NCI-H1105 treated with DMSO at 0.1 percent for 48 hours (cell line): ENCODE measurements at regions not wholly inside any gene's neighbourhood (a gene's known extent, or its start where the extent isn't known, plus 50 kb on each side); places are given as distances from the start of the nearest gene placed in this dataset.
A peak's percentile ranks its signal among the peaks of the same experiment; 100 is the strongest.
"Not testable (repeated sequence)": the region's sequence is repeated elsewhere in the genome, so short reads cannot be mapped to it uniquely, and the experiment has no call there.

ENCODE experiments used
- DNase-seq: peaks from one replicate; lab custom pipeline; 2025; lab: John Stamatoyannopoulos, UW

DNA sequence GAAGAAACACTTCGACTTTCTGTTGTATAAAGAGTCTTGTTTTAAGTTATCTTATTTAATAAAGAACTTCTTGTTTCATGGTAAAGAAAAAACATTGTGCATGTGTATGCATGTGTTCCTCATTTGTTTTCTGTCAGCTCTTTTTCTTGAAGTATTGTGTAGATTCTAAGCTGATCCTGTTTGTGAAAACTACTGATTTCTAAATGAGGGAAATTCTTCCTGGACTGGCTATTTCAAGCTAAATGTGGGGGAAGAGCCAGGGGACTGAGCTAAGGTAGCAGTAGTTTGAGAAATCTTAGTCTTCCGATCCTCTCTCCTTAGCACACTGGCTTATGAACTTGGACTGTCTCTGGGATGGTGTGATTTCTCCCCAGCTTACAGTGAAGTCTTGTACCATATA is 56.4 kb upstream of the RBMS1 start:
- DNase-seq, result no peak

DNA sequence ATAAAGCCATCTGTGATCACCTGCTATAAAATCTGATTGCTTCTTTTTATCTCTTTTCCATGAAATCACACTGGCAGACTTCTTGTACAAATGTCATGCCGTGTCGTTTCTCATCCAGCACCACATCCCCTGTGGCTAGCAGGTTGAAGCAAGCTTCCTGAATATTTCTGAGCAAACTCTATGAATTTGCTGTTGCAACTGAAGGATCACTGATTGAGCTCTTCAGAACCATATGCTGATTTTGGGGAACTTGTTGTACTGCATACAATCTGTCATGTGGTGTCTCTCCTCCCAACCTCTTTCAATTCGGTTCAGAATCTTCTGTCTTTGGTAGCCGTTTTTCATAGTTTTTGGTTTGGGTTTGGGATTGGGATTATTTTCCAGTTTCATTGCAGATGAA is 57.7 kb upstream of the RBMS1 start:
- no peak for DNase-seq

DNA sequence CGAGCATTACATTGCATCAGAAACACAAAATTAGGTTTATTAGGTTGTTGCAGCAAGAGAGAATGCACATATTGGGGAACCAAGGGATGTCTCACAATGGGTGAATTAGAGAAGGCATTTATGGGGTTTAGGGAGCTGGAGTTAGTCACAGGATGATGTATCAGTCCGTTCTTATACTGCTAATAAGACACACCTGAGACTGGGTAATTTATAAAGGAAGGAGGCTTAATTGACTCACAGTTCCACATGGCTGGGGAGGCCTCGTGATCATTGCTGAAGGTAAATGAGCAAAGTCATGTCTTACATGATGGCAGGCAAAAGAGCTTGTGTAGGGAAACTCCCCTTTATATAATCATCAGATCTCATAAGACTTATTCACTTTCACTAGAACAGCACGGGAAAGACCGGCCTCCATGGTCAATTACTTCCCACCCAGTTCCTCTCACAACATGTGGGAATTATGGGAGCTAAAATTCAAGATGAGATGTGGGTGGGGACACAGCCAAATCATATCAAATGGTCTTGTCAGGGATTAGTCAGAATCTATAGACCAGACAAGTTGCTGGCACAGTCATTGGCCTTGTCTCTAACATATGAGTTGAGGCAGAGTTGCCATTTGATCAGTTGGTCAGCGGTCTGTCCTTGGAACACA is 61.9 kb upstream of the RBMS1 start:
- DNase-seq, result no peak

DNA sequence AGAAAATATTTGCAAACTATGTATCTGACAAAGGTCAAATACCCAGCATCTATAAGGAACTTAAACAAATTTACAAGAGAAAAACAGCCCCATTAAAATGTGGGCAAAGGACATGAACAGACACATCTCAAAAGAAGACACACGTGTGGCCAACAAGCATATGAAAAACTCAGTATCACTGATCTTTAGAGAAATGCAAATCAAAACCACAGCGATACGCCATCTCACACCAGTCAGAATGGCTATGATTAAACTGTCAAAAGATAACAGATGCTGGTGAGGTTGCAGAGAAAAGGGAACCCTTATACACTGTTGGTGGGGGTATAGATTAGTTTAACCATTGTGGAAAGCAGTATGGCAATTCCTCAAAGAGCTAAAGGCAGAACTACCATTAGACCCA is 64.3 kb upstream of the RBMS1 start:
- no peak for DNase-seq

DNA sequence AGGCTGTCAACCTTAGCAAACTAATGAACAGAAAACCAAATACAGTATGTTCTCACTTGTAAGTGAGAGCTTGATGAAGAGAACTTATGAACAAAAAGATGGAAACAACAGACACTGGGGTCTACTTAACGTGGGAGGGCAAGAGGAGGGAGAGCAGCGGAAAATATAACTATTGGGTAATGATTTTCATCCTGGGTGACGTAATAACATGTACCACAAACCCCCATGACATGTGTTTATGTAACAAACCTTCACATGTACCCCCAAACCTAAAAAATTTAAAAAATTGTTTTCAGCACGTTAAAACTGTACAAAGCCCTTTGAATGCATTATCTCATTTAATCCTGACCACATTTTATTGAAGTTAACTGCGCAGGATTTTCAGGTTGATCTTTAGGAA is 64.9 kb upstream of the RBMS1 start:
- DNase-seq, result no peak

DNA sequence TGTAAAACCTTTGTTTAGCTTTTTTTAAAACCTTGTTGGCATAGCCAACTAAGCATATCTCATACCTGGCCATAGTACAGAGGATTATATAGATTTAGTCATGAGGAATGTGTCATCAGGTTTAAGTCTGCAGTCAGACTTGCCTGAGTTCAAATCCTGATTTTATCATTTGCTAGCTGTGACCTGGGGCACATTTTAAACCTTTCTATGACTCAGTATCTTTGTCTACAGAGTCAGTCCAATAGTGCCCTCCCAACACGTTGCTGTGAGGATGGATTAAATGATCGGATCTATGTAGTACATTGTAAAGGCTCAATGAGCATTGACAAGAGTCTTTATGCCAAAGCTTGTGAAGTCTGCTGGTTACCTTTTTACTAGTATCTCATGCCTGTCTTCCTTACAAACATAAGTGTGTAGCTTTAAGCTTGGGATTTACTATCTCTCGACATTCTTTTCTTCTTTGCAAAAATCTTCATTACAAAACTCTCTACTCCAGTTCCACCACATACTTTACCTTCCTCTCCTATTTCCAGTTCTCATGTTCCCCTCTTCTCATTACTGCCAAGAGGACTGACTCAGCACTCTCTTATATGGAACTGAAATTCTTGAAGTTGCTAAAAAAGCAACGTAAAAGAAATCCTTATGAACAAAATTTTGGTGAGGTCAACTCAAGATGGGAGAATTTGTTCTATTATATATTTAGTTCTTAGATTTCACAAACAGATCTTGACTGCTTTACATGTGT is 68.1 kb upstream of the RBMS1 start:
- no peak for DNase-seq

DNA sequence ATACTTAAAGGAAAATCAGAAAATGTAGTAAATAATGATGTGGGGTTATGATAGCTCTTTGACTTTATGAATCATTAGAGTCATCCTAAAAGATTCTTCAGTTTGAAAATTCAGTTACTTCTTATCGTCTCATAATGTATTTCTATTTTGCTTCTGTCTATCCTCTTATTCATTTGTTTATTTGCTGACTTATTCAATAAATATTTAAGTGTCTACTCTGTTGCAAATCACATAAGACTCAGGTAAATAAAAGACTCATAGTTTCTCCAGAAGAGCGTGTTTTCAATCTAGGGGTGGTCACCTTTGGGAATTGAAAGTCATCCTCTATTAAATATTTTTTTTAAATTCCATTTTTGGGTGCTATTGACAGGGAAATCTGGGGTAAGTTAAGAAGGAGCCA is 69.1 kb upstream of the RBMS1 start:
- no peak for DNase-seq

DNA sequence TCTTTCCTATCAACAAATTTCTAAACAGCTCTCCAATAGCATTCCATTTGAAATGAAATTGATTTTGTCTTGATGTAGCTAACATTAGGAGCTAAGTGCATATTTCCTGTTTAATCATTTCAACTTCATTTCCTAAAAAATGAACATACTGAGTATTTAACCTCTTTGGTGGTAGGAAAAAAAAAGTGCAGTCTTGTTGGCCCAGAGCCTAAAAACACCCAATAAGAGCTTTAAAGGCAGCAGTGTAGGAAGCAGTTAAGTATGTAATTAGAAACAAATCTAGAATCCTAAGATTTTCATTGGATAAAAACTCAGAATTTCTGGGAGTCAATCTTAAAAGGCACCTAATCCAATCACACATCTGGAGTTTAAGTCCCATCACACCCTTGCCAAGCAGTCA is 71.0 kb upstream of the RBMS1 start:
- no peak for DNase-seq

DNA sequence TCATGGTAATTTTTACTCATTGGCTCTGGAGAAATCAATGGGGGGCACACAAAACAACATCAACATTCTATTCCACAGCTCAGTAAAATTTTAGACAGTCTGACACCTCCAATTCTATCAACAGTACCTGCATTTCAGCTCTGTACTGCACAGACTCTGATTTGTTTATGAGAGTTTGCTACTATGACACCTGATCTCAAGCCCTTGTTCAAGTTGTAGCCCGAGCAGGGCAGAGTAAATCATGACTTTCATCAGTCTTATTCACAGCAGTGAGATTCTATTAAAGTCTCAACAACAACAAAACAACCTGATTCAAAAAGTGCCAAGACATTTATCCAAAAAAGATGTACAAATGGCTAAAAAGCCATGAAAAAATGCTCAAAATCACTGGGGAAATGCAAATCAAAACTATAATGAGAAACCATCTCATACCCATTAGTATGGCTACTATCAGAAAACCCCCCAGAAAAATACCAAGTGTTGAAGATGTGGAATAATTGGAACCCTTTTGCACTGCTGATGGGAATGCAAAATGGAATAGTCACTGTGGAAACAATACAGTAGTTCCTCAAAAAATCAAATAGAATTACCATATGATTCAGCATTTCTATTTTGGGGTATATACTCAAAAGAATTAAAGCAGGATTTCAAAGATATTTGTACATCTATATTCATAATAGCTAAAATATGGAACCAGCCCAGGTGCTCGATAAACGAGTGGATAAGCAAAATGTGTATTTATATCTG is 71.7 kb upstream of the RBMS1 start:
- DNase-seq, result no peak

DNA sequence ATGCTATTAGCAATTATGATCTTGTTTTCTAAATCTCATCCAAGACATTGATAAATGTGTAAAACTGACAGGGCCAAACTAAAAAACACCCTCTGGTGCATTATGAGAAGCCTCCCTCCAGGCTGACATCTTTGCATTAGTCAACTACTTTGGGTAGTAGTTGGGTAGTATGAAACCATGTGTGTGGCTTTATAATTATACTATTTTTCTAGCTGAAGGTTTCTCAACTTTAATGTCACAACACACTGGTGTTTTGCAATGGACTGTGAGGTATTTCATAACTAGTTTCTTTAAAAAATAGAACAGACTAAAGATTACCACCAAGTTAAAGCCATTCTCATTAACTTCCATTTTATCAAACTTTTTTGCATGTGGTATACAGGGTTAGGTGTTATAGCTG is 73.1 kb upstream of the RBMS1 start:
- no peak for DNase-seq

DNA sequence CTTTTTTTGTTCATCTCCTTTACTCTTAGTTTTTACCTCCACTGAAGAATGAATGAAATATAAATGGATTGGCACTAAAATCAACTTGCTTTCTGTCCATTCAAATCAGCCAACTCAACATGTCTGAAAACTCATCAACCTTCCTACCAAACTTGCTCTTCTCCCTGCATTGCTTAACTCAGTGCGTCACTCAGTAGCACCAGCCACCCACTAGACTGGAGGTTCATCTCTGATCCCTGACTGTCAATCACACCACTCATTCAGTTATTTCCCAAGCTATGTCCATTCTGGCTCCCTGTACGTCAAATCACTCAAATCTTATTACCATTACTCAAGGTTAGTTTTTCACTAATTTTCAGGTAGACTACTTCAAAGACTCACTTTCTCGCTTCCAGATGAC is 75.2 kb upstream of the RBMS1 start:
- no peak for DNase-seq

DNA sequence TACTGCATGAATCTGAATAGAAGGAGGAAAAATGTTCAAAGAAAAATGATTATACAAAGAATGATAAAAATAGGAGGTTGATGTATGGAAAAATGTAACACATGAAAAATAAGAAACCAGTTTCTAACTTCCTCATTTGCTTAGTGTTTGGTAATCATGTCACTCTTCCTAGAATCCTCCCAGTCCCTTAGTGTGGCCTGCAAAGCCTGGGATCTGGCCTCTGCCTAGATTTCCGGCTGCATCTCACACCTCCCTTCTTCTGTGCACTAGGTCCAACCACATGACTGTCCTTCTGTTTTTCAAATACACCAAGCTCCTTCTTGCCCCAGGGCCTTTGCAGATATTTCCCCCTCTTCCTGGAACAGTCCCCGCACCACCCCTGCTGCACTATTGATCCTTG is 76.8 kb upstream of the RBMS1 start:
- DNase-seq, result no peak

DNA sequence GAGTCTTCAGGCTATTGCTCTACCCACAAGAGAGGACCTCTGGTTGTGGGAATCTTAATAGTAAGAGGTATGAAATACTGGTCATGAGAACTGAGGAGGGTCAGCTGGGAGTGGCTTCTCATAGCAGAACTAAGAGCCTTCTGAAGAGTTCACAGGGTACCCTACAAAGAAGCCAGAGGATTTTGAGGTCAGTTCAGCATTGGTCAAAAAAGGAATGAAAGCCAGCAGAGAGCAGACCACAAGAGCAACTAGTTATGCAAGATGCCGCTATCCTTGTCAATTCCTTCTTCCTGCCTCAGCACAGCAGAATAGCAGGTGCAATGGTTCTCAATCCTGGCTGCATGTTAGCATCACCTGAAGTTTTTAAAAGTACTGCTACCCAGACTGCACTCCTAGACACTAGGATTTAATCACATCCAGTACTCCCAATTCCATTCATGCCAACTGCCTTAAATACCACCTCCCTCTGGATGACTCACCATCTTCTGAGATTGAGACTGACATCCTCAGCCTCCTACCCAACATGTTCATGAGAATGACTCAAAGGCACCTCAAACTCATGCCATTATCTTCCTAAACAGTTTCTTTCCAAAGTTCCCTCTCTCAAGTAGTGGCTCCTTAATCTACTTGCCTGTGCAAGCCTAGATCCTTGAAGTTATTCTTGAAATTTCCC is 81.0 kb upstream of the RBMS1 start:
- no peak for DNase-seq

DNA sequence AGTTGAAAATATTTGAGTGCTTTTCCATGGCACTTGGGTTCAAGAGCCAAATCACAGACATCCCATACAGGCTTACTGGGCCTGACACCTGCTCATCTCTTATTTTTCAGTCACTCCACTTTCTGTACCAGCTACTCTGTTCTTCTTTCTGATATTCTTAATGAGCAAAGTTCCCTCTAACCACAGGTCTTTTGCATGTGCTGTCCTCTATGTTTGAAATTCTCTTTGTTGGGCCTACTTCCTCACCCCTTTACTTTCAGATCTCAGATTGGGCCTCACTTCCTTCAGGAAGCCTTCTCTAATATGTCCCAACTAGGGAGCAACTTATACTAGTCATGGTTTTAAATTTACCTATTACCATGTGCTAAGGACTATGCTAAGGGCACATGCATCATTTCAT is 81.8 kb upstream of the RBMS1 start:
- DNase-seq, result no peak

DNA sequence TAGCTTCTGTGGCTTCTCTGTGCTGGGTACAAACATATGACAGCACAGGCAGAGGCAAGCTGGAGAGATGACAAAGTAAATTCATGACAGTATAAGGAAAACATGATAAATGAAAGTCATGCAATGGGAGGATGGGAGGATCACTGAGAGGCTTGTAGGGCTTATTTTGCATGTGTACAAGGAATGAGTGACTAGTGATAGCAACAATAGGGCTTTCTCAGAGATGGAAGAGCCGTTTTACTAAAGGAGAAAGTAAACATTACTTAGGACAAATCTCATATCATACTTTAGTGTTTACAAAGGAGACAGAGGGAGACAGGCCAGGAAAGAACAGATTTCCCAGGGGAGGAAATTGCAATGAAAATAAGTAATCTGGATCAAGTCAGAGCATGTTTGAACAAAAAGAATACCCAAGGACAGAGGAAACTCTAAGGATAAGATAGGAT is 82.5 kb upstream of the RBMS1 start:
- DNase-seq, result no peak

DNA sequence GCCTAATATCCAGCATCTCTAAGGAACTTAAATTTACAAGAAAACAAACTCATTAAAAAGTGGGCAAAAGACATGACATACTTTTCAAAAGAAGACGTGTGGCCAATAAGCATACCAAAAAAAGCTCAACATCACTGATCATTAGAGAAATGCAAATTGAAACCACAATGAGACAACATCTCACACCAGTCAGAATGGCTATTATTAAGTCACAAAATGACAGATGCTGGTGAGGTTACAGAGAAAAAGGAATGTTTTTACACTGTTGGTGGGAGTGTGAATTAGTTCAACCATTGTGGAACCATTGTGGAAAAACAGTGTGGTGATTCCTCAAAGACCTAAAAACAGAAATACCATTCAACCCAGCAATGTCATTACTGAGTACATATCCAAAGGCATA is 83.5 kb upstream of the RBMS1 start:
- not testable (repeated sequence) for DNase-seq

DNA sequence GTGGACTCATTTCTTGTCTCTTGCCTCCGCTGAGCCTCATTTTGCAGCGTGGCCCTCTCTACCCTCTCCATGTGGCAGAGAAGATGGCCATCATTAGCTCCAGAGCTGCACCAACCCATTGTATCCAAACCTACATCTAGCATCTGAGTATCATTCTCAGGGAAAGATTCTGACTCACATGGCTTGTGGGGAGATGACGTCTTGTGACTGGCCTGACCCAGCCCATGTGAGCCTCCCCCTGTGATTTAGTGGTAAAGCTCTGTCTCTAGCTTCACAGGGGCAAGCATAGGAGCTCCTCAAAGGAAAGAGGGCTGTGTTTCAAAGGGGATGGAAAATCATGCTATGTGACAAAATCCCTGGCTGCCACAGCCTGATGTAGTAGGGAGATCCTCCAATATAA is 87.4 kb upstream of the RBMS1 start:
- no peak for DNase-seq

DNA sequence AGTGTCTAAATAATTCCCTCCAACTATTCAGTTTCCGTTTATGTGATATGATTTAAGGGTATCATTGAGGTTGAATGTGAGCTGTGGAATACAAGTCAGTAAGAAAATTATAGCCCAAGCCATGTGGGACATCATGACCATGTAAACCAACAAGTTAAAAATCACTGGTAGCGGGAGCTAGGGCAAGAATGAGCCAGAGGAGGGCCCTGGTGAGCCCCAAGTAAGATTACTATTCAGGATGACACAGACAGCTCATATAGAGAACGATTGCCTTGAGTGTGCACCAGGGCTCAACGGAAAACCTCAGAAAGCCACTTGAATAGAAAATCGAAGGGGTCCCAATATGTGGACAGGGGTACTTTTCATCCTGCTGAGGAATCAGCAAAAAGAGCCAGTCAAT is 87.8 kb upstream of the RBMS1 start:
- DNase-seq, result no peak

DNA sequence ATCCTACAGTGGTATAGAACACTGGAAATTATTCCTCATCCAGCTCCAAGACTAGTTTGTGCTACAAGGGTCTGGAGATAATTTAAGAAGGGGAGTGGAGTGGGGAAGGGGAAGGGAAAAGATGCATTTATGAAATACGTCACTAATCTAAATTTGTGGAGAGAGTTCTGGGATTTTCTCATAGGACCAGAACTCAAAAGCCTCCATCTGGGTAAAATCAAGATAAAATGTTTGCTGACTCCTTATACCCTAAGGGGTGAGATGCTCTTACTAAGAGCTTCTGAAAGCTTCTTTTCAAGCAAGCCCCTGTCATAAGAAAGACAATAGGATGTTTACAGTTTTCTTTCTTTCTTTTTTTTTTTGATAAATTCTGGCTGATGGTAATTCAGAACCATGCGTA is 88.5 kb upstream of the RBMS1 start:
- DNase-seq, result no peak

DNA sequence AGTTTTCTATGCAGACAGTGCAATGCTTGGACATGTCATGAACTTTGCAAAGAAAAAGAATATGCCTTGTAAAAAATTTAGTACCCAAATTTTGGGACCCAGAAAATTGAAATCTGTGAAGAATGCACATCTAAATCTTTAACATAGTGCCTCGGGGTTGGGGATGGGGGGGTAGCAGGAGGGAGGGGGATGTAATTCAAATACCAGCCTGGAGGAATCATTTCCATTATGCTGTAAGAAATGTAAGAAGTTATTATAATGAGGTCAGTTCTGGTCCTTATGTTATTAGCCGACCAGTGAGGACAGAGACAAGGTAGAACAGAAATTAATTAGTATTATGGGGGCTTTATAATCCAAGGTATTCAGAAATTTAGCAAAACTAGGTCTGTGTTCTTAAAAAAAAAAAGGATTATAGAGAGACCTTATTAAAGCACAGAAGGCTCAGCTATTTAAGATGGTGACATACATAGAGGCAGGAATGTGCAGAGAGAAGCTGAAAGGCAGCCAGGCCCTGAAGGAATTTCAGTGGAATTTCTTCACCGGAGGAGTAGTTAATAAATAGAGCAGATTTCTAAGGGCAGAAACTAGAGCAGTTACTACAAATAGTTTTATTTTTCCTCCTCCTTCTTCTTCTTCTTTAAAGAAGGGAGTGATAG is 89.0 kb upstream of the RBMS1 start:
- no peak for DNase-seq

DNA sequence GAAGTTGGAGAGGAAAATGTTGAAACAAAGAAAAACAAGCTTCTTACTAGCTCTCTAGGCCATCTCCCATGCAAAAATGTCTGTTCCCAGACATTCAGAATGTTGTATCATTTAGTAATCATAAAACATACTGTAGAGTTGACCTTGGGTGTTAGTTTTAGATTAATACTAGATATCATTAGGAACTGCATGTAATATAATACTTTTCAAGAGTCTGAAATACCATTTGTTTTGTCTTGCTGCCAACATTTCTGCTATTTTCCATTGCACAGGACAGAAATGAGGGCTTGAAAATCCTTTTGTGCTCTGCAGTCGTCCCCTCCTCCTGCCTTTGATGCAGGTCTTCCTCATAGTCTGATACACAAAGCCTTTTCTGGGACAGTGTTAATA is 89.5 kb upstream of the RBMS1 start:
- DNase-seq, result peak; percentile 81

DNA sequence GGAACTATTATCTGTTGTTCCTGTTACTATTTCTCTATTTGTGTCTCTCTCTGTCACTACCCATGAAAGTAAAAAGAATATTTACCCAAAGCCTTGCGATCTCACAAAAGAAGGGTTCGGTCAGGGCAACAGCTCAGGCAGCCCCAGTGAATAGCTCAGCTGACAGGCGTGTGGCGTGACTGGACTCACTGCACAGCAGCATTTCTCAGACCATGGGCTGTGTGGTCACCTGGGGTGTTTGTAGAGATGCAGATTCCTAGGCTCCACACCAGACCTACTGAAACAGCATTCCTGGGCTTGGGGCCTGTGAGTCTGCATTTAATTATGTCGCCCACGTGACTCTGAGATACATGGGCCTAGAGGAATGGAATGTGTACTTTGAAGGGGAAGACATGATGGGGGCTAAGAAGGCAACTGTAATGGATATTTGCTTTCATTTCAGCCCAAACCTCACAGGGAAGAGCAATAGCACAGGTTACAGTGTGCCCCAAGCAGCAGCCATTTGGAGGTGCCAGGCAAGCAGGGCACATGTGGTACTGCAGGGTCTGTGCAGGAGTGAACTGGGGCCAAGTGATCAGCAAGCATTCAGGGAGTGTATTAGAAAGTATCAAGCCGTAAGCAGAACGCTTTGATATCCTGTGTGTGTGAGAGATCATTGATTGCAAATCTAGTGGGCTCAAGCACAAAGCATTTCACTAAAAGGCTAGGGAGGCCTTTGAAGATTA is 90.4 kb upstream of the RBMS1 start:
- DNase-seq, result no peak
